SK-N-SH (cell line): ENCODE measurements at regions not wholly inside any gene's neighbourhood (a gene's known extent, or its start where the extent isn't known, plus 50 kb on each side); places are given as distances from the start of the nearest gene placed in this dataset.

ENCODE experiments used
- CTCF ChIA-PET: fragments of 300-600, 350-600 bp; formaldehyde crosslinking; extraction: SDS; loops from one replicate; lab custom pipeline; 2021; lab: Yijun Ruan, JAX
- POLR2A ChIA-PET: fragments of 350-600 bp; sonication (Branson Sonifier 250); formaldehyde crosslinking; extraction: SDS; loops from one replicate; lab custom pipeline; 2020; ENCODE audit warnings: antibody characterized with exemption, inconsistent platforms; lab: Yijun Ruan, JAX
- DNase-seq: peaks from one replicate; pipeline ENCODE4 v3.0.0; 2012
- H2AFZ ChIP-seq: fragments of 200-600 bp; sonication (generic); 2 replicates; pipeline ENCODE4 v1.8.1; 2016; ENCODE audit warnings: antibody characterized with exemption, mild to moderate bottlenecking, low read depth
- H3F3A ChIP-seq: fragments of 200-600 bp; sonication (generic); replicated peaks from 2 replicates; pipeline ENCODE3; 2016; ENCODE audit warnings: antibody characterized with exemption, mild to moderate bottlenecking; ENCODE audit not compliant: insufficient read depth
- H3K27ac ChIP-seq, 2 experiments: fragments of 200-500 bp in 1 of 2; fragments of 200-600 bp in 1 of 2; sonication (Bioruptor generic) in 1 of 2; sonication (generic), shearing (Covaris generic) in 1 of 2; 2 replicates each; pipeline versions ENCODE4 v1.5.1 to v1.6.1; 2014 to 2016; ENCODE audit warnings: low read depth in 2 of 2, inconsistent platforms in 1 of 2, low read length in 1 of 2, mild to moderate bottlenecking in 1 of 2, mixed read lengths in 1 of 2
- H3K27me3 ChIP-seq: fragments of 200-600 bp; sonication (generic), shearing (Covaris generic); 2 replicates; pipeline ENCODE4 v1.6.1; 2016; ENCODE audit warnings: mixed run types; ENCODE audit not compliant: insufficient read depth
- H3K36me3 ChIP-seq, 2 experiments: fragments of 200-500 bp in 1 of 2; fragments of 200-600 bp in 1 of 2; sonication (Bioruptor generic) in 1 of 2; sonication (generic) in 1 of 2; replicated peaks in 1 of 2; 2 replicates each; pipeline versions ENCODE3 to v1.5.1; 2014 to 2016; ENCODE audit warnings: low read length in 1 of 2, mild to moderate bottlenecking in 1 of 2; ENCODE audit not compliant: insufficient read depth in 2 of 2, control insufficient read depth in 1 of 2
- H3K4me1 ChIP-seq, 2 experiments: fragments of 200-500 bp in 1 of 2; fragments of 200-600 bp in 1 of 2; sonication (Bioruptor generic) in 1 of 2; sonication (generic), shearing (Covaris generic) in 1 of 2; 2 replicates each; pipeline versions ENCODE4 v1.5.1 to v1.6.1; 2014 to 2016; ENCODE audit warnings: low read depth in 1 of 2, low read length in 1 of 2, mixed run types in 1 of 2; ENCODE audit not compliant: insufficient read depth in 2 of 2, control insufficient read depth in 1 of 2
- H3K4me2 ChIP-seq: fragments of 200-600 bp; sonication (generic), shearing (Covaris generic); 2 replicates; pipeline ENCODE4 v1.6.1; 2017; ENCODE audit warnings: mixed run types
- H3K4me3 ChIP-seq, 2 experiments: fragments of 200-500 bp in 1 of 2; fragments of 200-600 bp in 1 of 2; sonication (Bioruptor generic) in 1 of 2; sonication (generic), shearing (Covaris generic) in 1 of 2; 2 replicates each; pipeline versions ENCODE4 v1.5.1 to v1.8.1; 2014 to 2016; ENCODE audit warnings: low read depth in 2 of 2, inconsistent platforms in 1 of 2, low read length in 1 of 2, mild to moderate bottlenecking in 1 of 2, mixed read lengths in 1 of 2, moderate library complexity in 1 of 2
- H3K79me2 ChIP-seq: fragments of 200-600 bp; sonication (generic); 2 replicates; pipeline ENCODE4 v1.8.1; 2017; ENCODE audit warnings: mild to moderate bottlenecking; ENCODE audit not compliant: insufficient read depth
- H3K9ac ChIP-seq: fragments of 200-600 bp; sonication (generic); 2 replicates; pipeline ENCODE4 v1.6.1; 2017; ENCODE audit warnings: mixed run types
- H3K9me2 ChIP-seq: fragments of 200-600 bp; sonication (generic); 2 replicates; pipeline ENCODE4 v1.6.1; 2017; ENCODE audit warnings: mixed run types
- H3K9me3 ChIP-seq: fragments of 200-600 bp; sonication (generic); 2 replicates; pipeline ENCODE4 v1.6.1; 2017; ENCODE audit warnings: mixed run types, mild to moderate bottlenecking, moderate library complexity
- H4K20me1 ChIP-seq: fragments of 200-600 bp; sonication (generic); 2 replicates; pipeline ENCODE4 v1.6.1; 2017; ENCODE audit warnings: mild to moderate bottlenecking, mixed run types; ENCODE audit not compliant: insufficient read depth
- ELF1 ChIP-seq: IDR thresholded peaks from 2 replicates; pipeline ENCODE4 v1.4.0; 2012
- EZH2phosphoT487 ChIP-seq: fragments of 200-600 bp; sonication (generic); IDR thresholded peaks from 2 replicates; pipeline ENCODE4 v1.6.1; 2017; ENCODE audit warnings: low read depth, mixed run types, mild to moderate bottlenecking, antibody characterized with exemption, moderate library complexity, borderline replicate concordance
- FOXJ3 ChIP-seq: sonication (generic); formaldehyde crosslinking; IDR thresholded peaks from 2 replicates; pipeline ENCODE4 v1.5.1; 2020; ENCODE audit warnings: mild to moderate bottlenecking, missing genetic modification reagents
- GABPA ChIP-seq: IDR thresholded peaks from 2 replicates; pipeline ENCODE4 v1.4.0; 2012; ENCODE audit warnings: low read depth, mild to moderate bottlenecking
- GATA2 ChIP-seq: sonication (generic); formaldehyde crosslinking; IDR thresholded peaks from 2 replicates; pipeline ENCODE4 v1.5.0; 2020; ENCODE audit warnings: mild to moderate bottlenecking, missing genetic modification reagents
- JUND ChIP-seq: IDR thresholded peaks from 2 replicates; pipeline ENCODE4 v1.4.0; 2012
- MEF2A ChIP-seq: IDR thresholded peaks from 2 replicates; pipeline ENCODE4 v1.4.0; 2012; ENCODE audit warnings: low read depth, borderline replicate concordance
- POLR2AphosphoS5 ChIP-seq: IDR thresholded peaks from 2 replicates; pipeline ENCODE4 v1.6.1; 2012; ENCODE audit warnings: low read depth, low read length
- RAD21 ChIP-seq: IDR thresholded peaks from 2 replicates; pipeline ENCODE4 v1.6.1; 2012; ENCODE audit warnings: mild to moderate bottlenecking, low read length
- RCOR1 ChIP-seq: fragments of 150-350 bp; IDR thresholded peaks from 2 replicates; pipeline ENCODE4 v1.6.1; 2017; ENCODE audit warnings: antibody characterized with exemption, low read length
- RFX5 ChIP-seq: IDR thresholded peaks from 2 replicates; pipeline ENCODE4 v1.6.1; 2012; ENCODE audit warnings: mild to moderate bottlenecking, improper control_type of control experiment, low read length
- RXRA ChIP-seq: IDR thresholded peaks from 2 replicates; pipeline ENCODE4 v1.4.0; 2012; ENCODE audit warnings: low read depth, mild to moderate bottlenecking, borderline replicate concordance
- SIN3A ChIP-seq: IDR thresholded peaks from 2 replicates; pipeline ENCODE4 v1.6.1; 2012; ENCODE audit warnings: low read depth, mild to moderate bottlenecking, low read length, moderate library complexity, borderline replicate concordance
- SMC3 ChIP-seq: IDR thresholded peaks from 2 replicates; pipeline ENCODE4 v1.6.1; 2012; ENCODE audit warnings: low read depth, low read length, improper control_type of control experiment
- TCF12 ChIP-seq: IDR thresholded peaks from 2 replicates; pipeline ENCODE4 v1.4.0; 2012
- TEAD4 ChIP-seq: IDR thresholded peaks from 2 replicates; pipeline ENCODE4 v1.4.0; 2012; ENCODE audit warnings: mild to moderate bottlenecking, borderline replicate concordance; ENCODE audit not compliant: insufficient read depth
- USF1 ChIP-seq: IDR thresholded peaks from 2 replicates; pipeline ENCODE4 v1.4.0; 2012; ENCODE audit warnings: low read depth, borderline replicate concordance
- WGBS: methylation state at CpG from one replicate; pipeline ENCODE4 v1.1.6; 2017; ENCODE audit warnings: low lambda C conversion rate; 5-methylcytosine and 5-hydroxymethylcytosine counted together
- TF ChIP-seq, protein P1 (sequence below): fragments of 150-350 bp; IDR thresholded peaks from 2 replicates; pipeline ENCODE4 v1.6.1; 2017; ENCODE audit warnings: antibody characterized with exemption, low read length, low read depth, borderline replicate concordance
- TF ChIP-seq, protein P2 (sequence below): IDR thresholded peaks from 2 replicates; pipeline ENCODE4; 2012
- TF ChIP-seq, protein P3 (sequence below): fragments of 150-350 bp; IDR thresholded peaks from 2 replicates; pipeline ENCODE4 v1.6.1; 2016; ENCODE audit warnings: mild to moderate bottlenecking, low read depth, low read length

- H3F3A ChIP-seq = no peaks in the 10 kb centered on the region
- ChIA-PET POLR2A (no interaction called here), CTCF (no interaction called here)
- no peaks in the 10 kb centered on the region for H3K9me3 ChIP-seq
- no peak overlapping the region for H3K4me2 ChIP-seq
- peaks cover 0 to 11% of the 10 kb centered on the region in 2 experiments; a peak in 1 of 4 replicates for H3K4me1 ChIP-seq
- H2AFZ ChIP-seq = no peak overlapping the region
- H3K9ac ChIP-seq = no peak overlapping the region
- H3K4me3 ChIP-seq = no peak overlapping the region
- H3K27ac ChIP-seq = no peak overlapping the region
- 8% methylated on average over 2 of the region's 2 CpGs for WGBS
- H4K20me1 ChIP-seq = no peaks in the 10 kb centered on the region
- no peak for TF ChIP-seq ELF1
- TF ChIP-seq JUND = no peak
- TF ChIP-seq MEF2A = no peak
- no peak for TF ChIP-seq RXRA
- TF ChIP-seq USF1 = no peak
- TF ChIP-seq RAD21 = no peak
- TF ChIP-seq POLR2AphosphoS5 = no peak
- no peak for TF ChIP-seq SIN3A
- TF ChIP-seq RCOR1 = no peak
- no peak for TF ChIP-seq TEAD4
- TF ChIP-seq GABPA = no peak
- TF ChIP-seq, protein P1, sequence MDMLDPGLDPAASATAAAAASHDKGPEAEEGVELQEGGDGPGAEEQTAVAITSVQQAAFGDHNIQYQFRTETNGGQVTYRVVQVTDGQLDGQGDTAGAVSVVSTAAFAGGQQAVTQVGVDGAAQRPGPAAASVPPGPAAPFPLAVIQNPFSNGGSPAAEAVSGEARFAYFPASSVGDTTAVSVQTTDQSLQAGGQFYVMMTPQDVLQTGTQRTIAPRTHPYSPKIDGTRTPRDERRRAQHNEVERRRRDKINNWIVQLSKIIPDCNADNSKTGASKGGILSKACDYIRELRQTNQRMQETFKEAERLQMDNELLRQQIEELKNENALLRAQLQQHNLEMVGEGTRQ = no peak
- no peak for TF ChIP-seq RFX5
- no peak for TF ChIP-seq EZH2phosphoT487
- no peak for TF ChIP-seq GATA2 (CRISPR knock-in tag)
- TF ChIP-seq, protein P2, sequence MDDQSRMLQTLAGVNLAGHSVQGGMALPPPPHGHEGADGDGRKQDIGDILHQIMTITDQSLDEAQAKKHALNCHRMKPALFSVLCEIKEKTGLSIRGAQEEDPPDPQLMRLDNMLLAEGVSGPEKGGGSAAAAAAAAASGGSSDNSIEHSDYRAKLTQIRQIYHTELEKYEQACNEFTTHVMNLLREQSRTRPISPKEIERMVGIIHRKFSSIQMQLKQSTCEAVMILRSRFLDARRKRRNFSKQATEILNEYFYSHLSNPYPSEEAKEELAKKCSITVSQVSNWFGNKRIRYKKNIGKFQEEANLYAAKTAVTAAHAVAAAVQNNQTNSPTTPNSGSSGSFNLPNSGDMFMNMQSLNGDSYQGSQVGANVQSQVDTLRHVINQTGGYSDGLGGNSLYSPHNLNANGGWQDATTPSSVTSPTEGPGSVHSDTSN = no peak
- TF ChIP-seq, protein P3, sequence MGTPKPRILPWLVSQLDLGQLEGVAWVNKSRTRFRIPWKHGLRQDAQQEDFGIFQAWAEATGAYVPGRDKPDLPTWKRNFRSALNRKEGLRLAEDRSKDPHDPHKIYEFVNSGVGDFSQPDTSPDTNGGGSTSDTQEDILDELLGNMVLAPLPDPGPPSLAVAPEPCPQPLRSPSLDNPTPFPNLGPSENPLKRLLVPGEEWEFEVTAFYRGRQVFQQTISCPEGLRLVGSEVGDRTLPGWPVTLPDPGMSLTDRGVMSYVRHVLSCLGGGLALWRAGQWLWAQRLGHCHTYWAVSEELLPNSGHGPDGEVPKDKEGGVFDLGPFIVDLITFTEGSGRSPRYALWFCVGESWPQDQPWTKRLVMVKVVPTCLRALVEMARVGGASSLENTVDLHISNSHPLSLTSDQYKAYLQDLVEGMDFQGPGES = no peak
- TF ChIP-seq TCF12 = no peak
- TF ChIP-seq SMC3 = no peak
- TF ChIP-seq FOXJ3 (CRISPR knock-in tag) = no peak
- H3K27me3 ChIP-seq = no peaks in the 10 kb centered on the region
- no peaks in the 10 kb centered on the region for H3K36me3 ChIP-seq
- no peak for DNase-seq
- no peaks in the 10 kb centered on the region for H3K79me2 ChIP-seq
- no peaks in the 10 kb centered on the region for H3K9me2 ChIP-seq
These were observed 220.8 kb downstream of the ZNF621 start for GRCh38 chr3:40745381-40746106.
